ENCODE measurements at regions not wholly inside any gene's neighbourhood (a gene's known extent, or its start where the extent isn't known, plus 50 kb on each side); places are given as distances from the start of the nearest gene placed in this dataset.

GRCh38 chr2:47295981-47296635 is 73.0 kb upstream of the EPCAM start:
- no peak for TF ChIP-seq MXI1 (IDR thresholded peaks at IDR 0.05; ENCODE audit: low read depth, low read length)
- no peak for TF ChIP-seq CREM (IDR thresholded peaks at IDR 0.05; ENCODE audit: low read depth)
- no peak for TF ChIP-seq NFYB (IDR thresholded peaks at IDR 0.05; ENCODE audit: insufficient read depth, low read depth, low read length)
- TF ChIP-seq ZBTB40 (IDR thresholded peaks at IDR 0.05; ENCODE audit: borderline replicate concordance), result no peak
- no peak for TF ChIP-seq CTCF (IDR thresholded peaks at IDR 0.05 in 2 of 3, conservative IDR thresholded peaks at IDR 0.05 in 1 of 3; ENCODE audit: control insufficient read depth in 2 of 3, extremely low read depth in 1 of 3, insufficient read depth in 1 of 3, low read depth in 3 of 3, low read length in 3 of 3)
- no peak for TF ChIP-seq CHD2 (IDR thresholded peaks at IDR 0.05; ENCODE audit: borderline replicate concordance, low read depth, low read length)
- no peak for TF ChIP-seq POLR2A (IDR thresholded peaks at IDR 0.05; ENCODE audit: low read depth, low read length)
- no peak for TF ChIP-seq IRF3 (IDR thresholded peaks at IDR 0.05)
- no peak for TF ChIP-seq RB1 (IDR thresholded peaks at IDR 0.05; ENCODE audit: borderline replicate concordance)
- TF ChIP-seq REST (IDR thresholded peaks at IDR 0.05; ENCODE audit: low read depth, low read length), result no peak
- TF ChIP-seq MAX (IDR thresholded peaks at IDR 0.05; ENCODE audit: low read depth, low read length), result no peak
- TF ChIP-seq SREBF1 (IDR thresholded peaks at IDR 0.05; ENCODE audit: low read length), result no peak

Measured in GM12878 (cell line).